ENCODE measurements at regions not wholly inside any gene's neighbourhood (a gene's known extent, or its start where the extent isn't known, plus 50 kb on each side); places are given as distances from the start of the nearest gene placed in this dataset.

DNA sequence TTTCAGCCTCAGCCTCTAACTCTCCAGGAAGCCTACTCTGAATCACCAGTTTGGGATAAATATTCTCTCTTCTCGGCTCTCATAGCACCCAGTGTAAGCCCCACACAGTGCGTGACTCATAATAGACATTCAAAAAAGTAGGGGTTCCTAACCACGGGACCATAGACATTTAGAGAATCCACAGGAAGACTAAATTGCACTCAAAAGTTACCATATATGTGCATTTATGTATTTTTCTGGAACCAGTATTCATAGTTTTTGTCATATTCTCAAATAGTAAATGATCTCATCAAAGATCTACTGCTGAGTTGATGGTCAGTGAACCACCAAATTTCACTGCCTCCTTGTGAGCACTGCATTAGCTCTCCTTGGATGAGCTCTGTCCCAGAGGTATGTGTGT lies 625.7 kb downstream of the SMARCA1 start:
- POLR2A ChIA-PET, result no interaction called here
- Mint-ChIP-seq H3K27me3 (ENCODE audit: low read depth) (no peaks in the 10 kb centered on the region), H3K4me1 (ENCODE audit: low read depth) (no peaks in the 10 kb centered on the region), H3K27ac (no peak overlapping the region), H3K4me3 (no peak overlapping the region), H3K36me3 (ENCODE audit: low read depth) (no peaks in the 10 kb centered on the region), H3K9me3 (ENCODE audit: insufficient read depth) (no peaks in the 10 kb centered on the region)
- ATAC-seq, result no peak
- CTCF ChIA-PET, result no interaction called here
- no peak for DNase-seq

DNA sequence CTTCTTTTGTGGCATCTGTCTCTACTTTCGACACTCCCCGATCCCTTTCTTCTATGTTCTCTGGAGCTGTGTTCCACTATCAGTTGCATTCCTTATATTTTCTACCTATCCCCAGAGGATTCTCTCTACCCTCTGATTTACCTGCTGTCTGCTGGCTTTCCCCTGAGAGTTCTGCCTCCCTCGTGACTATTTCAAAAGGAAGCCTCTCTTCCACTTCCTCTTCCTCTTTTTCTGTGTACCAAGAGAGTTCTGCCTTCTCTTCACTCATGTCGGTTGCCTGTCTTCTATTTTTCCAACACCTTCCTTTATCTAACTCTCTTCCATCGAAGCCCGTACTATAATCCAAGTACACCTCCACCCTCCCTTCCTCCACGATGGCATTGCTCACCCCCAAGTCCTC lies 631.7 kb downstream of the SMARCA1 start:
- no peaks in the 10 kb centered on the region for H3K36me3 Mint-ChIP-seq (ENCODE audit: low read depth)
- ATAC-seq (no peak), DNase-seq (no peak)
- no peaks in the 10 kb centered on the region for H3K9me3 Mint-ChIP-seq (ENCODE audit: insufficient read depth)
- ChIA-PET CTCF (no interaction called here), POLR2A (no interaction called here)
- H3K4me3 Mint-ChIP-seq, result no peak overlapping the region
- no peaks in the 10 kb centered on the region for H3K4me1 Mint-ChIP-seq (ENCODE audit: low read depth)
- no peaks in the 10 kb centered on the region for H3K27me3 Mint-ChIP-seq (ENCODE audit: low read depth)
- H3K27ac Mint-ChIP-seq, result no peak overlapping the region

DNA sequence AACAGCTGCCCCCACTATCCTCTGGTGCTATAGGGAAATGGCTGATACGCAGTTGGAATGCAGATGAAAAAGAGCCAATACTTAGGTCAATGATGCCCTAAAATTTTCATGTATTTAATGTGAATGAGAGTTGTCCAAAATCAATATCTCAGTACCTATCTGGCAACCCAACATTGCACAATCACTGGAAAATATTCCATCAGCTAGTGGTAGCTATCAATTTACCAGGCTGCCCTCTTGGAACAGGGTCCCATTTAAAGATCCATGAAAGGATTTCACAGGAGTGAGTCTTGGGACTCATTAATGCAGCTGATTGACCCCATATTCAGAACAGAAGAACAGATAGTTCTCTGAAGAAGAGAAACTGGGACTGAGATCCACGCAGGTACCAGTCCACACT lies 638.9 kb downstream of the SMARCA1 start:
- POLR2A ChIA-PET, result no interaction called here
- CTCF ChIA-PET, result no interaction called here
- no peak overlapping the region for H3K4me3 Mint-ChIP-seq
- no peaks in the 10 kb centered on the region for H3K9me3 Mint-ChIP-seq (ENCODE audit: insufficient read depth)
- DNase-seq (no peak), ATAC-seq (no peak)
- H3K36me3 Mint-ChIP-seq (ENCODE audit: low read depth), result no peaks in the 10 kb centered on the region
- no peaks in the 10 kb centered on the region for H3K4me1 Mint-ChIP-seq (ENCODE audit: low read depth)
- H3K27ac Mint-ChIP-seq, result no peak overlapping the region
- H3K27me3 Mint-ChIP-seq (ENCODE audit: low read depth), result no peaks in the 10 kb centered on the region

DNA sequence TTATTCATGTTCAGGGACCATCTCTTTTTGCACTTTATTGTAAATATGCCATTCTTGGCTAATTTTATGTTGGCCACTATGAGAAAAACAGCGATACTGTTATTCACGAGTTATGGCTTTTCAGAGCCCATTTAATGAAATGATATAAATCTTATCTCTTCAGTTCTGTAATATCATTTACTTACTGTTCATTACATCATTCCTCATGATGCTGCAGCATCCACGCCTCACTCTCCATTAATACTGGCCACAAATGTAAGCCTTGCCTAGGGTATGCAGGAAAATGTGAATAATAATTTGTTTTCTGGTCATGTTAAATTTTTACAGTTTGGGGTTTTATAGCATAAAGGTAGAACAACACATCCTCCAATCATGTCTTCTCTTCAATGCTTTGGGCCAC lies 639.6 kb downstream of the SMARCA1 start:
- H3K27me3 Mint-ChIP-seq (ENCODE audit: low read depth), result no peaks in the 10 kb centered on the region
- H3K36me3 Mint-ChIP-seq (ENCODE audit: low read depth), result no peaks in the 10 kb centered on the region
- no peak for ATAC-seq
- no peak overlapping the region for H3K27ac Mint-ChIP-seq
- DNase-seq, result no peak
- POLR2A ChIA-PET, result no interaction called here
- H3K9me3 Mint-ChIP-seq (ENCODE audit: insufficient read depth), result no peaks in the 10 kb centered on the region
- H3K4me3 Mint-ChIP-seq, result no peak overlapping the region
- CTCF ChIA-PET, result no interaction called here
- no peaks in the 10 kb centered on the region for H3K4me1 Mint-ChIP-seq (ENCODE audit: low read depth)

DNA sequence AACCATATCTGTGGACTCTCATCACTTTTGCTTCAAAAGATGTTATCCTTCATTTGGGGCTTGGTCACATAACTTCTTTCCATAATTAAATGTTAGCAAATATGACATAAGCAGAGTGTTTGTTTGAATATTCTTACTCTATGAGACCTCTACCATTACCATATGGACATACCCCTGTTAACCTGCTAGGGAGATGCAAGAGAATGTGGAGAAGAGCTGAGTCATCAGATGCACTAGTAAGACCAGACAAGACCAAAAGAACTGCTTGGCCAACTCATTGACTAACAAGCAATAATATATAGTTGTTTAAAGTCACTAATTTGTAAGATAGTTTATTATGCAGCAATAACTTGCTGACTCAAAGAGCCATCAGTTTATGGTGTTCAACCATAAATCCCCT lies 652.9 kb downstream of the SMARCA1 start:
- no peak for ATAC-seq
- POLR2A ChIA-PET, result no interaction called here

DNA sequence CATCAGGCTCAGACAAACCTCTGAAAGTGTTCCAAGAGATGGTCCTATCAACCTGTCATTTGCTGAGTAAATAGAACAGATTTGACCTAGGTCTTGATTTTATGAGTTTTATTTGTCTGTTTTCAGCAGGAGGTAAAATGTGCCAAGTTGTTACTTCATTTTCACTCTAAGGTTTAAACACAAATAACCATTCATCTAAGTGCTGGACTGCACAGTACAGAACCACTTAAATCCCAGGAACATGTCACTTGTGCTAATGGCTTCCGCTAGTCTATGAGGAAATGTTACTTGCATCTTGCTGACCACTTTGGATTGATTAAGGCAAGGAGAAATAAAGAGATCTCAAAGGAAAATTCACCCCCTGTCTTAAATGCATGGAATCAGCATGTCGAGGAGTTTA lies 660.7 kb downstream of the SMARCA1 start:
- Mint-ChIP-seq H3K4me1 (ENCODE audit: low read depth) (no peaks in the 10 kb centered on the region), H3K4me3 (no peak overlapping the region), H3K27ac (no peak overlapping the region), H3K27me3 (ENCODE audit: low read depth) (no peaks in the 10 kb centered on the region), H3K9me3 (ENCODE audit: insufficient read depth) (no peaks in the 10 kb centered on the region), H3K36me3 (ENCODE audit: low read depth) (no peaks in the 10 kb centered on the region)
- DNase-seq (no peak), ATAC-seq (no peak)
- ChIA-PET CTCF (no interaction called here), POLR2A (no interaction called here)

More for the DNA sequence above, 652.9 kb downstream of the SMARCA1 start:
- Mint-ChIP-seq H3K27me3 (ENCODE audit: low read depth) (no peaks in the 10 kb centered on the region), H3K4me1 (ENCODE audit: low read depth) (no peaks in the 10 kb centered on the region), H3K9me3 (ENCODE audit: insufficient read depth) (no peaks in the 10 kb centered on the region), H3K36me3 (ENCODE audit: low read depth) (no peaks in the 10 kb centered on the region), H3K4me3 (no peak overlapping the region), H3K27ac (no peak overlapping the region)
- CTCF ChIA-PET, result no interaction called here
- no peak for DNase-seq

DNA sequence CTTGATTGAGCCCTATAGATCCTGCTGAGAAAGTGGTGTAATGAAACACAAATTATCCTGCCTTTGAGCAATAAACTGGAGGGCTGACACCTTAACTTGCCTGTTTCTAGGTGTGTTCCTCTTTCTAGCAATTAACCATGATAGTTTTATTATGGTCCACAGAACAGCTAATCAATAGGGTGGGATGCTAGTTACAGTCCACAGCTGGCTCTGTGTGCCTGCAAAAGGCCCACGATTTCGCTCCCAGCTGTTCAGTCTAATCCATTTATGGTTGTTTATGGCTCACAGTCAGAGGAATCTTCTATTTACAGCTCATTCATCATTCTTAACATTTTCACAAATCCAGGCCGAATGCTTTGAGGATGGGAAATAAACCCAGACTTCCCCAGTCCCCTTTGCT lies 674.9 kb downstream of the SMARCA1 start:
- ChIA-PET CTCF (no interaction called here), POLR2A (no interaction called here)
- Mint-ChIP-seq H3K9me3 (ENCODE audit: insufficient read depth) (no peaks in the 10 kb centered on the region), H3K36me3 (ENCODE audit: low read depth) (no peaks in the 10 kb centered on the region), H3K4me3 (no peak overlapping the region), H3K27me3 (ENCODE audit: low read depth) (no peaks in the 10 kb centered on the region), H3K4me1 (ENCODE audit: low read depth) (no peaks in the 10 kb centered on the region), H3K27ac (no peak overlapping the region)
- no peak for DNase-seq
- ATAC-seq, result no peak

DNA sequence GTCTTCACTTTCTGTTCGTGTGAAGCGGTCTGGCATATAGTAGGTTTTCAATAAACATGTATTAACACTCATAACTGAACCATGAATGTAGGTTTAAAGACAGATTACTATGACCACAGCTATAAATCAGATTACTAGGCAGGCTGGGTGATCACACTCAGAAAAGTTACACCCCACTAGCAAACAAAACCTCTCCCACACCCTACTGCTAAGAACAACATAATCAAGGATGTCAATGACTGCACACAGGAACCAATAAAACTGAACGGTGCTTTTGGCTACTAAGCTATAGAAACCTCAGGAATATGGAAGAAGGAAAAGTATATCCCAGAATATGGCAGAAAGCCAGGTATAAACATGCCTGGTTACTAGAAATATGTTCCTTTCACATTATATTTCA lies 676.9 kb downstream of the SMARCA1 start:
- H3K9me3 Mint-ChIP-seq (ENCODE audit: insufficient read depth), result no peaks in the 10 kb centered on the region
- no peak for ATAC-seq
- no peaks in the 10 kb centered on the region for H3K36me3 Mint-ChIP-seq (ENCODE audit: low read depth)
- DNase-seq, result no peak
- no peaks in the 10 kb centered on the region for H3K27me3 Mint-ChIP-seq (ENCODE audit: low read depth)
- H3K4me1 Mint-ChIP-seq (ENCODE audit: low read depth), result no peaks in the 10 kb centered on the region
- no peak overlapping the region for H3K27ac Mint-ChIP-seq
- no peak overlapping the region for H3K4me3 Mint-ChIP-seq
- ChIA-PET CTCF (no interaction called here), POLR2A (no interaction called here)

DNA sequence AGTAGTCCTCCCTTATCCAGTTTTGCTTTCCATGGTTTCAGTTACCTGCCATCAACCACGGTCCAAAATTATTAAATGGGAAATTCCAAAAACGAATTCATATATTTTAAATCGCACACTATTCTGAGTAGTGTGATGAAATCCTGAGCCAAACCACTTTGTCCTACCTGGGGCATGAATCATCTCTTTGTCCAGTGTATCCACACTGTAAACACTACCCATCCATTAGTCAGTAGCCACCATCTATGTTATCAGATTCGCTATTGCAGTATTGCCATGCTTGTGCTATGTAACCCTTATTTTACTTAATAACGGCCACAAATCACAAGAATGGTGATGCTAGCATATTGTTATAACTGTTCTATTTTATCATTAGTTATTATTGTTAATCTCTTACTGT lies 704.6 kb downstream of the SMARCA1 start:
- POLR2A ChIA-PET, result no interaction called here
- H3K36me3 Mint-ChIP-seq (ENCODE audit: low read depth), result no peaks in the 10 kb centered on the region
- no peaks in the 10 kb centered on the region for H3K9me3 Mint-ChIP-seq (ENCODE audit: insufficient read depth)
- ATAC-seq (no peak), DNase-seq (no peak)
- CTCF ChIA-PET, result no interaction called here
- H3K27me3 Mint-ChIP-seq (ENCODE audit: low read depth), result no peaks in the 10 kb centered on the region
- no peak overlapping the region for H3K27ac Mint-ChIP-seq
- no peak overlapping the region for H3K4me3 Mint-ChIP-seq
- no peaks in the 10 kb centered on the region for H3K4me1 Mint-ChIP-seq (ENCODE audit: low read depth)

DNA sequence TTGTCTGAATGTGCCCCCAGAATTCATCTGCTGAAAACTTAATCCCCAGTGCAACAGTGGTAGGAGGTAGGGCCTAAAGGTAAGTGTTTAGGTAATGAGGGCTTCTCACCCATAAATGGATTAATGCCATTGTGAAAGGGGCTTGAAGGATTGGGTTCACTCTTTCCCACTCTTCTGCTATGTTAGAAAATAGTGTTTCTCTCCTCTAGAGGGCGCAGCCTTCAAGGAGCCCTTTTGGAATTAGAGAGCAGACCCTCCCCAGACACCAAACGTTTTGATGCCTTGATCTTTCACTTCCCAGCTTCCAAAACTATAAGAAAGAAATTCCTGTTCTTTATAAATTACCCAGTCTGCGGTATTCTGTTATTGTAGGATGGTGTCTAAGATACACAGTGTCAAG lies 706.4 kb downstream of the SMARCA1 start:
- DNase-seq, result no peak
- Mint-ChIP-seq H3K36me3 (ENCODE audit: low read depth) (no peaks in the 10 kb centered on the region), H3K4me1 (ENCODE audit: low read depth) (no peaks in the 10 kb centered on the region), H3K27me3 (ENCODE audit: low read depth) (no peaks in the 10 kb centered on the region), H3K4me3 (no peak overlapping the region), H3K27ac (no peak overlapping the region), H3K9me3 (ENCODE audit: insufficient read depth) (no peaks in the 10 kb centered on the region)
- ATAC-seq, result no peak
- POLR2A ChIA-PET, result no interaction called here
- CTCF ChIA-PET, result no interaction called here

DNA sequence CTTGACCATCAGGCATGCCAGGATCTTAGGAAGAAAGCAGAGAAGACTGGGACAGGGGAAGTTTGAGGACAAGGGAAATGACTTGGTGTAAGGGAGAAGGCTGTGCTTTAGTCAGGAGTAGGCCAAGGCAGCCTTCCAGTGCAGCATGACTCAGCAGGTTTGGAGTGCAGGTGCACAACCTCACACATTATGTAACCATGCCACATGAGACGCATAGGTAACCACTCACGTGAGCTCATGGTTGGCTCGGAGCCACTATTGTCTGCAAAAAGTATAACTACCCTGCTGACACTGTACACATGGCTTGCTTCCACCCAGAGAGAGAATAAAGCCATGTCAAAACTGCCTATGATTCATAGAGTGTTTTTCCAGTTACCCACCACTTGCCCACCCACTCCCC lies 715.9 kb downstream of the SMARCA1 start:
- Mint-ChIP-seq H3K9me3 (ENCODE audit: insufficient read depth) (no peaks in the 10 kb centered on the region), H3K27me3 (ENCODE audit: low read depth) (no peaks in the 10 kb centered on the region), H3K36me3 (ENCODE audit: low read depth) (no peaks in the 10 kb centered on the region), H3K27ac (no peak overlapping the region), H3K4me3 (no peak overlapping the region), H3K4me1 (ENCODE audit: low read depth) (no peaks in the 10 kb centered on the region)
- DNase-seq (no peak), ATAC-seq (no peak)
- ChIA-PET CTCF (no interaction called here), POLR2A (no interaction called here)

DNA sequence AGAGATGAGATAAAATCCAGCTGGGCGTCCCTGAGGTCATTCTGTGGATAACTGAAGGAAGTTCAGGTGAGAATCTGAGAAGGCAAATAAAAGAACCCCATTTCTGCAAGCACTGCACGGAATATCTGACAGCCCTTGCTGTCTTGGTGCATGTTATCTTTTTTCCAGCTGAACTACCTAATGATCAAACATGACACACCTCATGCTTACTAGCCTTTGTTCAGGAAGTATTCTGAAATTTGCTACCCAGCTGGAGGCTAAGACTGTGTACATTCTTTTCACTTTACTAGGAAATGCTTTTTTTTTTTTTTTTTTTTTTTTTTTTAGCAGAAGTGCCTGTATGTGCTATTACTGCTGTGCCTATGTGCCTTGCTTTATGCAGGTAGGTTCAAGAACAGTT lies 718.1 kb downstream of the SMARCA1 start:
- H3K4me1 Mint-ChIP-seq (ENCODE audit: low read depth), result no peaks in the 10 kb centered on the region
- H3K27me3 Mint-ChIP-seq (ENCODE audit: low read depth), result no peaks in the 10 kb centered on the region
- no peak for DNase-seq
- H3K36me3 Mint-ChIP-seq (ENCODE audit: low read depth), result no peaks in the 10 kb centered on the region
- no peak overlapping the region for H3K27ac Mint-ChIP-seq
- no peaks in the 10 kb centered on the region for H3K9me3 Mint-ChIP-seq (ENCODE audit: insufficient read depth)
- ChIA-PET POLR2A (no interaction called here), CTCF (no interaction called here)
- no peak overlapping the region for H3K4me3 Mint-ChIP-seq
- ATAC-seq, result no peak

DNA sequence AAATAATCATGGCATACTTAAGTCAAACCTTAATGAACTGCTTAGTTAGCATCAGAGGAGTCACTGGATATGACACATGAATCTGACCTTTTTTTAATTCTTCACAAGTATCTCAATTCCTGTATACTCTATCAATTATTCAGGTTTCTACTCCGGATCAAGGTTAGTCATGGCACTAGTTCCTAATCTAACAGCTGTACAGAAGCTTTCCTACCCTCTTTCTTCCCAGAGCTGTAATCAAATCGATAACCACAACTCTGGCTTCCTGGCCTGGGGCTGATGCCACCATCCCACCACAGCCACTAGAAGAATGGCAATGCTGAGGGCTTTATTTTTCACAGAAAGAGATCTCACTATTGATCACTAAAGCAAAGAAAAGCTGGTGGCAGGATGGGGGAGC lies 718.5 kb downstream of the SMARCA1 start:
- no peaks in the 10 kb centered on the region for H3K36me3 Mint-ChIP-seq (ENCODE audit: low read depth)
- no peak overlapping the region for H3K27ac Mint-ChIP-seq
- H3K27me3 Mint-ChIP-seq (ENCODE audit: low read depth), result no peaks in the 10 kb centered on the region
- DNase-seq (no peak), ATAC-seq (no peak)
- no peak overlapping the region for H3K4me3 Mint-ChIP-seq
- H3K9me3 Mint-ChIP-seq (ENCODE audit: insufficient read depth), result no peaks in the 10 kb centered on the region
- no peaks in the 10 kb centered on the region for H3K4me1 Mint-ChIP-seq (ENCODE audit: low read depth)
- ChIA-PET POLR2A (no interaction called here), CTCF (no interaction called here)

DNA sequence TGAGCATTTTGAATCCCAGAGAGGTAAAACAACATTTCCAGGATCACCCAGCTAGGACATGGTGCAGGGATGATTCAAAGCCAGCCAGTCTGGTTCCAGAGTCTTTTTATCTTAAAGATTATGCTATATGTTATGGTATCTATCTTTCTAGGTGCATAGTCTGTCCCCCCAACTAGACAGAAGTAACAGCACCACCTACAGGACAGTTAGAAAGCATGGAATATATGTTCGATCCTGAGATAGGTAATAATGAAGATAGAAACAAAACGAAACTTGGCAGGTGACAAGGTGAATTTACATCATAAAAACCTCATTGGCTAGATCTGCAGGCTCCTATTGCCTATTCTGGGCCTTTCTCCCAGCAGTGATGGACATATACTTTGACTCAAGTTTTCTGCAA lies 723.2 kb downstream of the SMARCA1 start:
- no peaks in the 10 kb centered on the region for H3K27me3 Mint-ChIP-seq (ENCODE audit: low read depth)
- ChIA-PET CTCF (no interaction called here), POLR2A (no interaction called here)
- H3K4me3 Mint-ChIP-seq, result no peak overlapping the region
- no peaks in the 10 kb centered on the region for H3K36me3 Mint-ChIP-seq (ENCODE audit: low read depth)
- no peaks in the 10 kb centered on the region for H3K4me1 Mint-ChIP-seq (ENCODE audit: low read depth)
- H3K9me3 Mint-ChIP-seq (ENCODE audit: insufficient read depth), result no peaks in the 10 kb centered on the region
- DNase-seq, result no peak
- ATAC-seq, result no peak
- no peak overlapping the region for H3K27ac Mint-ChIP-seq

Measured in activated CD8-positive, alpha-beta T cell treated with anti-CD3 and anti-CD28 coated beads, Interleukin-2, amount 10 ng/mL, durations not matched to agents 7 days and 5 days (primary cell).